ENCODE measurements at regions not wholly inside any gene's neighbourhood (a gene's known extent, or its start where the extent isn't known, plus 50 kb on each side); places are given as distances from the start of the nearest gene placed in this dataset.

DNA sequence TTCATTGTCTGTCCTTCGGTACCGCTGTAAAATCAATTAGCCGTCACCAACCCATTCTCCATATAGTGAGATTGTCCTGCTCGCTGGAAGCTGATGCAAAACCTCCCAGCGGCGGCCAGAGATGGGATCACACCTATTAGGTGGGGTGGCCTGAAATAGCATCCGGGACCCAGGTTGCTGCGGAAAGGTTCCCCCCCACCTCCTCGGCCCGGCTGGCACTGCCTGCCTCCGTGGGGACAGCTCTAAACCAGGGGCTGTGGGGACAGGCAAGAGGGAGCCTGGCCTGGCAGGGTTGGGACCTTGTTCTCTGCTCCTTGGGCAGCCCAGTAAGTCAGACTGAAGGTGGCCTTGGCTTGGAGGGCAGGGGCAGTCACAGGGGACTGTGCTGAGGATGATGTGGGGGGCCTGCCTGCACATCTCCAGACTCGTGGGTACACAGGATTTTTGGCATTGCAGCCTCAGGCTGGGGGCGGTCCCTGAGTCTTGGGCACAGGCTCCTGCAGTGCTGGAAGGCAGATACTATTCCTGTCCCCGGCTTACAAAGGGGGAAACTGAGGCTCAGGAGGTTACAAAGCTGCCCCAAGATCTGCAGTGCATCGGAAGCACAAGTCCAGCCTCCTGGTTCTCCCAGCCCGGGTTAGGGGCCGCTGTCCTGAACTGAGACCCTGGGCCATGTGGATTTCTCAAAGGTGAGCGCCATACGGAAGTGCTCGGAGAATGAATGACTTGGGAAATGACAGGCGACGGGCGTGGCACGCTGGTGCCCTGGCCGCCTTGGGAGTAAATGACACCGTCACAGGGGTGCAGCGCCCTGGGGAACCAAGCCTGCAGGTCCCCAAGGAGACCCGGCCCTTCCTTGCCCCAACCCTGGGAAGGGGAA lies 65.6 kb downstream of the UNCX start:
- no peak for TF ChIP-seq TEAD1 (CRISPR knock-in tag; IDR thresholded peaks at IDR 0.05)
- TF ChIP-seq, protein P1, sequence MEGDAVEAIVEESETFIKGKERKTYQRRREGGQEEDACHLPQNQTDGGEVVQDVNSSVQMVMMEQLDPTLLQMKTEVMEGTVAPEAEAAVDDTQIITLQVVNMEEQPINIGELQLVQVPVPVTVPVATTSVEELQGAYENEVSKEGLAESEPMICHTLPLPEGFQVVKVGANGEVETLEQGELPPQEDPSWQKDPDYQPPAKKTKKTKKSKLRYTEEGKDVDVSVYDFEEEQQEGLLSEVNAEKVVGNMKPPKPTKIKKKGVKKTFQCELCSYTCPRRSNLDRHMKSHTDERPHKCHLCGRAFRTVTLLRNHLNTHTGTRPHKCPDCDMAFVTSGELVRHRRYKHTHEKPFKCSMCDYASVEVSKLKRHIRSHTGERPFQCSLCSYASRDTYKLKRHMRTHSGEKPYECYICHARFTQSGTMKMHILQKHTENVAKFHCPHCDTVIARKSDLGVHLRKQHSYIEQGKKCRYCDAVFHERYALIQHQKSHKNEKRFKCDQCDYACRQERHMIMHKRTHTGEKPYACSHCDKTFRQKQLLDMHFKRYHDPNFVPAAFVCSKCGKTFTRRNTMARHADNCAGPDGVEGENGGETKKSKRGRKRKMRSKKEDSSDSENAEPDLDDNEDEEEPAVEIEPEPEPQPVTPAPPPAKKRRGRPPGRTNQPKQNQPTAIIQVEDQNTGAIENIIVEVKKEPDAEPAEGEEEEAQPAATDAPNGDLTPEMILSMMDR (IDR thresholded peaks at IDR 0.05) = no peak
- TF ChIP-seq, protein P2, sequence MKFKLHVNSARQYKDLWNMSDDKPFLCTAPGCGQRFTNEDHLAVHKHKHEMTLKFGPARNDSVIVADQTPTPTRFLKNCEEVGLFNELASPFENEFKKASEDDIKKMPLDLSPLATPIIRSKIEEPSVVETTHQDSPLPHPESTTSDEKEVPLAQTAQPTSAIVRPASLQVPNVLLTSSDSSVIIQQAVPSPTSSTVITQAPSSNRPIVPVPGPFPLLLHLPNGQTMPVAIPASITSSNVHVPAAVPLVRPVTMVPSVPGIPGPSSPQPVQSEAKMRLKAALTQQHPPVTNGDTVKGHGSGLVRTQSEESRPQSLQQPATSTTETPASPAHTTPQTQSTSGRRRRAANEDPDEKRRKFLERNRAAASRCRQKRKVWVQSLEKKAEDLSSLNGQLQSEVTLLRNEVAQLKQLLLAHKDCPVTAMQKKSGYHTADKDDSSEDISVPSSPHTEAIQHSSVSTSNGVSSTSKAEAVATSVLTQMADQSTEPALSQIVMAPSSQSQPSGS (CRISPR knock-in tag; IDR thresholded peaks at IDR 0.05; ENCODE audit: borderline replicate concordance, low read depth) = no peak
- no peak for TF ChIP-seq ESRRA (CRISPR knock-in tag; IDR thresholded peaks at IDR 0.05; ENCODE audit: borderline replicate concordance)
- TF ChIP-seq FOXK1 (CRISPR knock-in tag; IDR thresholded peaks at IDR 0.05) = no peak
- TF ChIP-seq ZNF423 (CRISPR knock-in tag; IDR thresholded peaks at IDR 0.05) = no peak
- TF ChIP-seq, protein P3, sequence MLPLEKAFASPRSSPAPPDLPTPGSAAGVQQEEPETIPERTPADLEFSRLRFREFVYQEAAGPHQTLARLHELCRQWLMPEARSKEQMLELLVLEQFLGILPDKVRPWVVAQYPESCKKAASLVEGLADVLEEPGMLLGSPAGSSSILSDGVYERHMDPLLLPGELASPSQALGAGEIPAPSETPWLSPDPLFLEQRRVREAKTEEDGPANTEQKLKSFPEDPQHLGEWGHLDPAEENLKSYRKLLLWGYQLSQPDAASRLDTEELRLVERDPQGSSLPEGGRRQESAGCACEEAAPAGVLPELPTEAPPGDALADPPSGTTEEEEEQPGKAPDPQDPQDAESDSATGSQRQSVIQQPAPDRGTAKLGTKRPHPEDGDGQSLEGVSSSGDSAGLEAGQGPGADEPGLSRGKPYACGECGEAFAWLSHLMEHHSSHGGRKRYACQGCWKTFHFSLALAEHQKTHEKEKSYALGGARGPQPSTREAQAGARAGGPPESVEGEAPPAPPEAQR (CRISPR knock-in tag; IDR thresholded peaks at IDR 0.05) = no peak
- no peak for TF ChIP-seq RORB (CRISPR knock-in tag; IDR thresholded peaks at IDR 0.05)
- TF ChIP-seq, protein P4, sequence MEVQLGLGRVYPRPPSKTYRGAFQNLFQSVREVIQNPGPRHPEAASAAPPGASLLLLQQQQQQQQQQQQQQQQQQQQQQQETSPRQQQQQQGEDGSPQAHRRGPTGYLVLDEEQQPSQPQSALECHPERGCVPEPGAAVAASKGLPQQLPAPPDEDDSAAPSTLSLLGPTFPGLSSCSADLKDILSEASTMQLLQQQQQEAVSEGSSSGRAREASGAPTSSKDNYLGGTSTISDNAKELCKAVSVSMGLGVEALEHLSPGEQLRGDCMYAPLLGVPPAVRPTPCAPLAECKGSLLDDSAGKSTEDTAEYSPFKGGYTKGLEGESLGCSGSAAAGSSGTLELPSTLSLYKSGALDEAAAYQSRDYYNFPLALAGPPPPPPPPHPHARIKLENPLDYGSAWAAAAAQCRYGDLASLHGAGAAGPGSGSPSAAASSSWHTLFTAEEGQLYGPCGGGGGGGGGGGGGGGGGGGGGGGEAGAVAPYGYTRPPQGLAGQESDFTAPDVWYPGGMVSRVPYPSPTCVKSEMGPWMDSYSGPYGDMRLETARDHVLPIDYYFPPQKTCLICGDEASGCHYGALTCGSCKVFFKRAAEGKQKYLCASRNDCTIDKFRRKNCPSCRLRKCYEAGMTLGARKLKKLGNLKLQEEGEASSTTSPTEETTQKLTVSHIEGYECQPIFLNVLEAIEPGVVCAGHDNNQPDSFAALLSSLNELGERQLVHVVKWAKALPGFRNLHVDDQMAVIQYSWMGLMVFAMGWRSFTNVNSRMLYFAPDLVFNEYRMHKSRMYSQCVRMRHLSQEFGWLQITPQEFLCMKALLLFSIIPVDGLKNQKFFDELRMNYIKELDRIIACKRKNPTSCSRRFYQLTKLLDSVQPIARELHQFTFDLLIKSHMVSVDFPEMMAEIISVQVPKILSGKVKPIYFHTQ (CRISPR knock-in tag; IDR thresholded peaks at IDR 0.05) = no peak
- TF ChIP-seq, protein P5, sequence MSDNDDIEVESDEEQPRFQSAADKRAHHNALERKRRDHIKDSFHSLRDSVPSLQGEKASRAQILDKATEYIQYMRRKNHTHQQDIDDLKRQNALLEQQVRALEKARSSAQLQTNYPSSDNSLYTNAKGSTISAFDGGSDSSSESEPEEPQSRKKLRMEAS (CRISPR knock-in tag; IDR thresholded peaks at IDR 0.05) = no peak
- no peak for TF ChIP-seq ATF1 (CRISPR knock-in tag; IDR thresholded peaks at IDR 0.05)
- no peak for TF ChIP-seq GTF2I (CRISPR knock-in tag; conservative IDR thresholded peaks at IDR 0.05)
- TF ChIP-seq, protein P6, sequence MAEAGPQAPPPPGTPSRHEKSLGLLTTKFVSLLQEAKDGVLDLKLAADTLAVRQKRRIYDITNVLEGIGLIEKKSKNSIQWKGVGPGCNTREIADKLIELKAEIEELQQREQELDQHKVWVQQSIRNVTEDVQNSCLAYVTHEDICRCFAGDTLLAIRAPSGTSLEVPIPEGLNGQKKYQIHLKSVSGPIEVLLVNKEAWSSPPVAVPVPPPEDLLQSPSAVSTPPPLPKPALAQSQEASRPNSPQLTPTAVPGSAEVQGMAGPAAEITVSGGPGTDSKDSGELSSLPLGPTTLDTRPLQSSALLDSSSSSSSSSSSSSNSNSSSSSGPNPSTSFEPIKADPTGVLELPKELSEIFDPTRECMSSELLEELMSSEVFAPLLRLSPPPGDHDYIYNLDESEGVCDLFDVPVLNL (CRISPR knock-in tag; IDR thresholded peaks at IDR 0.05; ENCODE audit: borderline replicate concordance, low read depth) = no peak
- Mint-ChIP-seq H3K9me3 (no peaks in the 10 kb centered on the region), H3K27me3 (ENCODE audit: low read depth) (no peaks in the 10 kb centered on the region), H3K27ac (no peak overlapping the region), H3K4me1 (no peaks in the 10 kb centered on the region), H3K36me3 (no peaks in the 10 kb centered on the region), H3K4me3 (no peak overlapping the region)
- POLR2A ChIA-PET = no interaction called here
- DNase-seq (ENCODE audit: low spot score) (no peak), ATAC-seq (no peak)
- CTCF ChIA-PET = interaction anchor here (1.0 to 1.2 kb wide), 3 partner anchors 8 to 135 kb away, joined by 3 to 5 read pairs (median 3); no protein-coding TSS in a partner anchor

Data from WTC11 (cell line).